WTC11 (cell line): ENCODE measurements at regions not wholly inside any gene's neighbourhood (a gene's known extent, or its start where the extent isn't known, plus 50 kb on each side); places are given as distances from the start of the nearest gene placed in this dataset.

Experiments used
- ATAC-seq: fragments of 200-7000 bp; cut with Tn5 transposase; 2 replicates; pipeline ENCODE4 v1.10.0; 2021; ENCODE audit warnings: mild to moderate bottlenecking, moderate library complexity
- CTCF ChIA-PET: fragments of 300-600 bp; sonication (Branson Sonifier 250); formaldehyde crosslinking; loops from one replicate; lab custom pipeline; 2021; ENCODE audit warnings: antibody characterized with exemption; lab: Charles Lee
- POLR2A ChIA-PET: fragments of 350-600 bp; sonication (Branson Sonifier 250); formaldehyde crosslinking; loops from one replicate; lab custom pipeline; 2021; ENCODE audit warnings: antibody characterized with exemption; lab: Charles Lee
- DNase-seq: peaks from one replicate; pipeline ENCODE4 v3.0.0; 2021; ENCODE audit warnings: low spot score
- H3K27ac Mint-ChIP-seq: 2 replicates; pipeline ENCODE4 v1.8.0; 2021; ENCODE audit warnings: mixed read lengths
- H3K27me3 Mint-ChIP-seq: 2 replicates; pipeline ENCODE4 v1.8.0; 2021; ENCODE audit warnings: low read depth, mild to moderate bottlenecking, moderate library complexity, mixed read lengths
- H3K36me3 Mint-ChIP-seq: 2 replicates; pipeline ENCODE4 v1.8.0; 2021; ENCODE audit warnings: mixed read lengths
- H3K4me1 Mint-ChIP-seq: 2 replicates; pipeline ENCODE4 v1.8.0; 2022; ENCODE audit warnings: mixed read lengths
- H3K4me3 Mint-ChIP-seq: 2 replicates; pipeline ENCODE4 v1.8.0; 2021; ENCODE audit warnings: mild to moderate bottlenecking, moderate library complexity, mixed read lengths
- H3K9me3 Mint-ChIP-seq: 2 replicates; pipeline ENCODE4 v1.8.0; 2021; ENCODE audit warnings: mixed read lengths
- ATF2 ChIP-seq: sonication (generic); formaldehyde crosslinking; IDR thresholded peaks from 2 replicates; pipeline ENCODE4 v1.8.1; 2022; ENCODE audit warnings: low read depth, missing genetic modification reagents, borderline replicate concordance
- EMX1 ChIP-seq: fragments of 250-450 bp; sonication (Bioruptor Pico); IDR thresholded peaks from 2 replicates; pipeline ENCODE4 v1.8.0; 2021; ENCODE audit warnings: mild to moderate bottlenecking
- ESRRA ChIP-seq: sonication (generic); formaldehyde crosslinking; IDR thresholded peaks from 2 replicates; pipeline ENCODE4 v1.8.1; 2022; ENCODE audit warnings: mild to moderate bottlenecking, missing genetic modification reagents, borderline replicate concordance
- FOXK1 ChIP-seq: sonication (generic); formaldehyde crosslinking; IDR thresholded peaks from 2 replicates; pipeline ENCODE4 v1.8.0; 2022; ENCODE audit warnings: mild to moderate bottlenecking, moderate library complexity, missing genetic modification reagents
- FOXP4 ChIP-seq: sonication (generic); formaldehyde crosslinking; IDR thresholded peaks from 2 replicates; pipeline ENCODE4 v1.8.0; 2022; ENCODE audit warnings: mild to moderate bottlenecking, missing genetic modification reagents
- IRF2 ChIP-seq: sonication (generic); formaldehyde crosslinking; IDR thresholded peaks from 2 replicates; pipeline ENCODE4 v1.8.0; 2022; ENCODE audit warnings: low read depth, missing genetic modification reagents, borderline replicate concordance
- JAZF1 ChIP-seq: fragments of 250-450 bp; sonication (Bioruptor Pico); IDR thresholded peaks from 2 replicates; pipeline ENCODE4 v1.9.0; 2021; ENCODE audit warnings: moderate library complexity, mild to moderate bottlenecking, inconsistent platforms
- PREB ChIP-seq: sonication (generic); formaldehyde crosslinking; IDR thresholded peaks from 2 replicates; pipeline ENCODE4 v1.8.1; 2022; ENCODE audit warnings: mild to moderate bottlenecking, missing genetic modification reagents, moderate library complexity, borderline replicate concordance
- SOX15 ChIP-seq: fragments of 250-450 bp; sonication (Bioruptor Pico); IDR thresholded peaks from 2 replicates; pipeline ENCODE4 v1.9.0; 2021; ENCODE audit warnings: mild to moderate bottlenecking
- ZBTB43 ChIP-seq: sonication (generic); formaldehyde crosslinking; IDR thresholded peaks from 2 replicates; pipeline ENCODE4 v1.8.1; 2023; ENCODE audit warnings: mild to moderate bottlenecking, missing genetic modification reagents
- ZNF121 ChIP-seq: sonication (generic); formaldehyde crosslinking; IDR thresholded peaks from 2 replicates; pipeline ENCODE4 v1.8.0; 2023; ENCODE audit warnings: missing genetic modification reagents
- ZNF138 ChIP-seq: sonication (generic); formaldehyde crosslinking; conservative IDR thresholded peaks from 2 replicates; pipeline ENCODE4 v1.8.1; 2022; ENCODE audit warnings: mild to moderate bottlenecking, moderate library complexity, missing genetic modification reagents
- ZNF671 ChIP-seq: fragments of 250-450 bp; sonication (Bioruptor Pico); IDR thresholded peaks from 2 replicates; pipeline ENCODE4 v1.8.0; 2021; ENCODE audit warnings: mild to moderate bottlenecking
- TF ChIP-seq, protein P1 (sequence below): fragments of 250-450 bp; sonication (Bioruptor Pico); conservative IDR thresholded peaks from 2 replicates; pipeline ENCODE4 v1.9.0; 2021; ENCODE audit warnings: mild to moderate bottlenecking
- TF ChIP-seq, protein P2 (sequence below): sonication (generic); formaldehyde crosslinking; IDR thresholded peaks from 2 replicates; pipeline ENCODE4 v1.8.1; 2022; ENCODE audit warnings: low read depth, mild to moderate bottlenecking, moderate library complexity, missing genetic modification reagents, borderline replicate concordance
- TF ChIP-seq, protein P3 (sequence below): sonication (generic); formaldehyde crosslinking; IDR thresholded peaks from 2 replicates; pipeline ENCODE4 v1.8.1; 2023; ENCODE audit warnings: mild to moderate bottlenecking, moderate library complexity, missing genetic modification reagents
- TF ChIP-seq, protein P4 (sequence below): sonication (generic); formaldehyde crosslinking; IDR thresholded peaks from 2 replicates; pipeline ENCODE4 v1.8.0; 2023; ENCODE audit warnings: missing genetic modification reagents

DNA sequence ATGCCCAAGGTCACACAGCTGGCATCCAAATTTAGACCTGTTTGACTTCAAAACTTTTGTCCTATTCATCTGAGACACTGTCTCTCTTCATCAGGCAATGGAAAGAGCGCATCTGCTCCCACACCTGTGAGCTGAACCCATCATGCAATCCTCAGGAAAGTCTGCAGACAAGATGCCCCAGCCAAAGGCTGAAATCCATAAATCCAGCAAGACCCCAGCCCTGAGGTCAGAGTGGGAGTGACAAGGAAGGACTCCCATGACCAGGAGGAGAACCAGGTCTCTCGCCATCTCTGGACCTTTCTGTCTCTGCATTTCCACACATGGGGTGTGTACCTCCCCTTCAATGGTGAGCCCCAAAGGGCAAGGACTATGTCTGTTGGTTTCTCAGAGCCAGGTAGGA is 83.6 kb upstream of the HMGXB4 start (continued):
- no peak for TF ChIP-seq ATF2 (CRISPR knock-in tag)
- no peak for TF ChIP-seq ZBTB43 (CRISPR knock-in tag)
- TF ChIP-seq FOXK1 (CRISPR knock-in tag) = no peak

- ChIA-PET CTCF (interaction anchor here (0.7 to 5.3 kb wide), 4 partner anchors 18 to 57 kb away, joined by 3 to 27 read pairs (median 6); no protein-coding TSS in a partner anchor), POLR2A (no interaction called here)
- Mint-ChIP-seq H3K4me1 (peaks cover 6% of the 10 kb centered on the region), H3K27me3 (peaks cover 14% of the 10 kb centered on the region), H3K4me3 (no peak overlapping the region), H3K27ac (no peak overlapping the region), H3K9me3 (peaks cover 6% of the 10 kb centered on the region), H3K36me3 (no peaks in the 10 kb centered on the region)
- no peak for TF ChIP-seq EMX1 (CRISPR knock-in tag)
- ATAC-seq = no peak
- DNase-seq = no peak
Measured at GRCh38 chr22:35174401-35175038, 82.8 kb upstream of the HMGXB4 start.

DNA sequence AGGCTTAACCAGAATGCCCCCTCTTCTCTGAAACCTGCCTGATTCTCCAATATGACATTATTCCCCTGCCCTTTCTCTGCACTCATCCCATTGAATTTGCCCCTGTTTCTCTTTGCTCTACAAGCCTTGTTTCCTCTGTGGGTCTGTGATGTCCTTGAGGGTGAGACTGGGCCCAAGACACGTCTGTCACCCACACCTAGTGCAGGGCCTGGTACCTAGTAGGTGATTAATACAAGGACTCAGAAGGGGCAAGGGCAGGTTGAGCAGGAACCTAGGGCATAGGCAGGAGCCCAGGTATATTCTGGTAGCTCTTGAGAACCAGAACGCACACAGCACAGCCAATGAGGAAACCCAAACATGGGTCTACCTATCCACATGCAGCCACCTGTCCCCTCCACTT is 81.9 kb upstream of the HMGXB4 start:
- H3K9me3 Mint-ChIP-seq = peaks cover 7% of the 10 kb centered on the region

More for the DNA sequence above, 81.9 kb upstream of the HMGXB4 start:
- Mint-ChIP-seq H3K27ac (no peak overlapping the region), H3K4me1 (peaks cover 6% of the 10 kb centered on the region), H3K4me3 (no peak overlapping the region), H3K36me3 (no peaks in the 10 kb centered on the region), H3K27me3 (peaks cover 14% of the 10 kb centered on the region)
- ChIA-PET POLR2A (no interaction called here), CTCF (interaction anchor here (1.7 to 5.3 kb wide), 2 partner anchors 19 to 56 kb away, joined by 5 to 27 read pairs; no protein-coding TSS in a partner anchor)
- ATAC-seq = no peak
- TF ChIP-seq SOX15 (CRISPR knock-in tag) = no peak
- TF ChIP-seq IRF2 = no peak
- TF ChIP-seq ZNF138 (CRISPR knock-in tag) = no peak
- no peak for TF ChIP-seq JAZF1 (CRISPR knock-in tag)
- TF ChIP-seq, protein P1, sequence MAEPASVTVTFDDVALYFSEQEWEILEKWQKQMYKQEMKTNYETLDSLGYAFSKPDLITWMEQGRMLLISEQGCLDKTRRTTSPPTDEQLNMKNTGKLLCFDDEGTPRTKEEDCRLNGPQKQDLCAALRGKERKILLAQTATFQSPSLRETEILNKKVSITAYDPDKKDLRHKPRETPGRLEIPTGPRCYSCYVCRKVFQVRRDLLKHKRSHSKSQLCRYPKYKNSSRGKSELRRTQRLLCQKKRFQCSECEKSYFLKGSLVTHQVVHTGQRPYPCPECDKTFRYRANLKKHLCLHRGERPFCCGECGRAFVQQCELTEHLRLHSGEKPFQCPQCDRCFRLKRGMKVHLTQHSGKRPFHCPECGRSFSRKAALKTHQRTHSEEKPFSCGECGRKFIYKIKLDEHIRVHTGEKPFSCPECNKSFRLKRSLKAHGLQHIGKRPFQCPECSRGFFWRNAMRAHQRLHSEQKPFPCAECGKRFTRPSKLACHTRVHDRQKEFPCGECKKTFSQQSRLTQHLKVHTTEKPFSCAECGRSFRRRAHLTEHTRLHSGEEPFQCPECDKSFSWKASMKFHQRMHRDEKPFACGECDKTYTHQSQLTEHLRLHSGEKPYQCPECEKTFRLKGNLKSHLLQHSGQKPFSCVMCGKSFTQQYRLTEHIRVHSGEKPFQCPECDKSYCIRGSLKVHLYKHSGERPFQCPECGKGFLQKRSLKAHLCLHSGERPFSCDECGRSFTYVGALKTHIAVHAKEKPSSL (CRISPR knock-in tag) = no peak
- TF ChIP-seq PREB = no peak
- TF ChIP-seq, protein P2, sequence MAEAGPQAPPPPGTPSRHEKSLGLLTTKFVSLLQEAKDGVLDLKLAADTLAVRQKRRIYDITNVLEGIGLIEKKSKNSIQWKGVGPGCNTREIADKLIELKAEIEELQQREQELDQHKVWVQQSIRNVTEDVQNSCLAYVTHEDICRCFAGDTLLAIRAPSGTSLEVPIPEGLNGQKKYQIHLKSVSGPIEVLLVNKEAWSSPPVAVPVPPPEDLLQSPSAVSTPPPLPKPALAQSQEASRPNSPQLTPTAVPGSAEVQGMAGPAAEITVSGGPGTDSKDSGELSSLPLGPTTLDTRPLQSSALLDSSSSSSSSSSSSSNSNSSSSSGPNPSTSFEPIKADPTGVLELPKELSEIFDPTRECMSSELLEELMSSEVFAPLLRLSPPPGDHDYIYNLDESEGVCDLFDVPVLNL (CRISPR knock-in tag) = no peak
- TF ChIP-seq, protein P3, sequence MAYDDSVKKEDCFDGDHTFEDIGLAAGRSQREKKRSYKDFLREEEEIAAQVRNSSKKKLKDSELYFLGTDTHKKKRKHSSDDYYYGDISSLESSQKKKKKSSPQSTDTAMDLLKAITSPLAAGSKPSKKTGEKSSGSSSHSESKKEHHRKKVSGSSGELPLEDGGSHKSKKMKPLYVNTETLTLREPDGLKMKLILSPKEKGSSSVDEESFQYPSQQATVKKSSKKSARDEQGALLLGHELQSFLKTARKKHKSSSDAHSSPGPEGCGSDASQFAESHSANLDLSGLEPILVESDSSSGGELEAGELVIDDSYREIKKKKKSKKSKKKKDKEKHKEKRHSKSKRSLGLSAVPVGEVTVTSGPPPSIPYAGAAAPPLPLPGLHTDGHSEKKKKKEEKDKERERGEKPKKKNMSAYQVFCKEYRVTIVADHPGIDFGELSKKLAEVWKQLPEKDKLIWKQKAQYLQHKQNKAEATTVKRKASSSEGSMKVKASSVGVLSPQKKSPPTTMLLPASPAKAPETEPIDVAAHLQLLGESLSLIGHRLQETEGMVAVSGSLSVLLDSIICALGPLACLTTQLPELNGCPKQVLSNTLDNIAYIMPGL = no peak
- no peak for TF ChIP-seq ZNF121 (CRISPR knock-in tag)
- no peak for TF ChIP-seq ESRRA
- TF ChIP-seq FOXP4 (CRISPR knock-in tag) = no peak
- TF ChIP-seq, protein P4, sequence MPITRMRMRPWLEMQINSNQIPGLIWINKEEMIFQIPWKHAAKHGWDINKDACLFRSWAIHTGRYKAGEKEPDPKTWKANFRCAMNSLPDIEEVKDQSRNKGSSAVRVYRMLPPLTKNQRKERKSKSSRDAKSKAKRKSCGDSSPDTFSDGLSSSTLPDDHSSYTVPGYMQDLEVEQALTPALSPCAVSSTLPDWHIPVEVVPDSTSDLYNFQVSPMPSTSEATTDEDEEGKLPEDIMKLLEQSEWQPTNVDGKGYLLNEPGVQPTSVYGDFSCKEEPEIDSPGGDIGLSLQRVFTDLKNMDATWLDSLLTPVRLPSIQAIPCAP = no peak
- no peak for TF ChIP-seq ZNF671 (CRISPR knock-in tag)
- no peak for DNase-seq
